Ovary (tissue), 3 donors: ENCODE measurements at regions not wholly inside any gene's neighbourhood (a gene's known extent, or its start where the extent isn't known, plus 50 kb on each side); places are given as distances from the start of the nearest gene placed in this dataset.

Experiments used
- EP300 ChIP-seq: sonication (generic); formaldehyde crosslinking; IDR thresholded peaks from one replicate; pipeline ENCODE4 v1.6.1; 2017; ENCODE audit warnings: antibody characterized with exemption
- POLR2A ChIP-seq: fragments of 450-650 bp; IDR thresholded peaks from one replicate; pipeline ENCODE4 v1.6.1; 2017; ENCODE audit warnings: antibody characterized with exemption, mild to moderate bottlenecking, moderate library complexity
- TF ChIP-seq, protein P1 (sequence below), 3 donors: fragments of 450-650 bp in 2 of 3; fragments of 200-600 bp in 1 of 3; IDR thresholded peaks; one replicate each; pipeline versions ENCODE4 v1.5.1 to v1.8.0; 2016 to 2022; ENCODE audit warnings: antibody characterized with exemption in 3 of 3, mild to moderate bottlenecking in 1 of 3
- donor health status: DM: no; HTN: no; CAD: no.

DNA sequence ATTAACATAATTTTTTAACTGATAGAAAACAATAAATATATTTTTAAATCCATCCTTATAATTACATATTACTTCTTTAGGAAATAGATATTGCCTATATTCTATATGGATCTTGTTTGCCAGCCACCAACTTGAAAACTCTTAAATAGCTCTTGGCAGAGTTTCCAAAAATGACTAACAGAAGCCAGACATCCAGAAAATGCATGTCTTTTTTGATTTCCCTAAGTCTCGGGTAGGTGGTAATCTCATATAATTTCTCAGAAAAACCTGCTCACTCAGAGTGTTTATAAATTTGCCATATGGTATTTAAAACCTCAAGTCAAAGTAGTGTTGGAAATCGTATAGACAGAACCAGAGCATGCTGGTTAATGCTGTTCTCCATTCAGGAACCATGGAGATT is 360.4 kb upstream of the FOXG1 start:
- TF ChIP-seq, protein P1, sequence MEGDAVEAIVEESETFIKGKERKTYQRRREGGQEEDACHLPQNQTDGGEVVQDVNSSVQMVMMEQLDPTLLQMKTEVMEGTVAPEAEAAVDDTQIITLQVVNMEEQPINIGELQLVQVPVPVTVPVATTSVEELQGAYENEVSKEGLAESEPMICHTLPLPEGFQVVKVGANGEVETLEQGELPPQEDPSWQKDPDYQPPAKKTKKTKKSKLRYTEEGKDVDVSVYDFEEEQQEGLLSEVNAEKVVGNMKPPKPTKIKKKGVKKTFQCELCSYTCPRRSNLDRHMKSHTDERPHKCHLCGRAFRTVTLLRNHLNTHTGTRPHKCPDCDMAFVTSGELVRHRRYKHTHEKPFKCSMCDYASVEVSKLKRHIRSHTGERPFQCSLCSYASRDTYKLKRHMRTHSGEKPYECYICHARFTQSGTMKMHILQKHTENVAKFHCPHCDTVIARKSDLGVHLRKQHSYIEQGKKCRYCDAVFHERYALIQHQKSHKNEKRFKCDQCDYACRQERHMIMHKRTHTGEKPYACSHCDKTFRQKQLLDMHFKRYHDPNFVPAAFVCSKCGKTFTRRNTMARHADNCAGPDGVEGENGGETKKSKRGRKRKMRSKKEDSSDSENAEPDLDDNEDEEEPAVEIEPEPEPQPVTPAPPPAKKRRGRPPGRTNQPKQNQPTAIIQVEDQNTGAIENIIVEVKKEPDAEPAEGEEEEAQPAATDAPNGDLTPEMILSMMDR (IDR thresholded peaks at IDR 0.05), result no peak
- no peak for TF ChIP-seq EP300
- TF ChIP-seq POLR2A, result no peak
